ENCODE measurements at regions not wholly inside any gene's neighbourhood (a gene's known extent, or its start where the extent isn't known, plus 50 kb on each side); places are given as distances from the start of the nearest gene placed in this dataset.

- Histone ChIP-seq H3K9me2 (ENCODE audit: insufficient read depth, low read length) (no peaks in the 10 kb centered on the region), H3K4me2 (ENCODE audit: low read length) (no peak overlapping the region), H3K27ac (ENCODE audit: low read length) (no peak overlapping the region), H4K20me1 (ENCODE audit: insufficient read depth) (no peaks in the 10 kb centered on the region), H3K4me3 (ENCODE audit: low read length) (no peak overlapping the region), H3K27me3 (ENCODE audit: insufficient read depth, low read depth, low read length) (no peaks in the 10 kb centered on the region), H3K79me2 (replicated peaks; ENCODE audit: insufficient read depth, low read length) (no peaks in the 10 kb centered on the region), H3F3A (ENCODE audit: insufficient read depth, low read length, poor library complexity, severe bottlenecking) (no peaks in the 10 kb centered on the region), H3K9me3 (ENCODE audit: low read length) (no peaks in the 10 kb centered on the region), H3K36me3 (ENCODE audit: insufficient read depth, low read length) (no peaks in the 10 kb centered on the region), H2AFZ (ENCODE audit: low read depth, low read length) (no peak overlapping the region), H3K9ac (ENCODE audit: low read length) (no peak overlapping the region)
- TF ChIP-seq SMC3 (conservative IDR thresholded peaks at IDR 0.05; ENCODE audit: poor library complexity) (no peak), RAD21 (conservative IDR thresholded peaks at IDR 0.05) (no peak)
Observed at GRCh38 chr13:73193554-73193953, 134.7 kb downstream of the KLF5 start.

DNA sequence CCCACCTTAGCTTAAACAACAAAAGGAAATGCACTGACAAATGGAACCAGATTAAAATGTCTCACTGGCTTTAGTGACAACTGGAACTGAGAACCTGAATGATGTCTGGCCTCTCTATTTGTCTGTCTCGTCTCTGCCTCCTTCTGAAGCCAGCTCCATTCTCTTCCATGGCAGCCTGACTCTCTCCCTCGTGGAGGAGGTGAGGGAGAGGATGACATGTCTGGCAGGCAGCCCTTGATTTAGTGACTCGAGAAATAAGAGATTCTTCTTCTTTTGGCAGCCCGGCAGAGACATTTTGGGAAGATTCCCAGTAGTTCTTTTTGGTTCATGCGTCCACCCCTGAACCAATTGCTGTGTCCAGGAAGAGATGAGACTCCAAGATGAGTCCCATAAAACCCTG lies 131.7 kb downstream of the KLF5 start:
- Histone ChIP-seq H3K9me2 (ENCODE audit: insufficient read depth, low read length) (no peaks in the 10 kb centered on the region), H3K27ac (ENCODE audit: low read length) (no peak overlapping the region), H2AFZ (ENCODE audit: low read depth, low read length) (no peak overlapping the region), H3K4me2 (ENCODE audit: low read length) (no peak overlapping the region), H3K79me2 (replicated peaks; ENCODE audit: insufficient read depth, low read length) (no peaks in the 10 kb centered on the region), H3K36me3 (ENCODE audit: insufficient read depth, low read length) (no peaks in the 10 kb centered on the region), H3K9ac (ENCODE audit: low read length) (no peak overlapping the region), H3F3A (ENCODE audit: insufficient read depth, low read length, poor library complexity, severe bottlenecking) (no peaks in the 10 kb centered on the region), H4K20me1 (ENCODE audit: insufficient read depth) (no peaks in the 10 kb centered on the region), H3K27me3 (ENCODE audit: insufficient read depth, low read depth, low read length) (no peaks in the 10 kb centered on the region), H3K4me3 (ENCODE audit: low read length) (no peak overlapping the region), H3K9me3 (ENCODE audit: low read length) (no peaks in the 10 kb centered on the region)
- TF ChIP-seq CTCF (IDR thresholded peaks at IDR 0.05; ENCODE audit: poor library complexity, severe bottlenecking) (no peak), SMC3 (conservative IDR thresholded peaks at IDR 0.05; ENCODE audit: poor library complexity) (no peak), RAD21 (conservative IDR thresholded peaks at IDR 0.05) (no peak), POLR2AphosphoS5 (IDR thresholded peaks at IDR 0.05) (no peak)

DNA sequence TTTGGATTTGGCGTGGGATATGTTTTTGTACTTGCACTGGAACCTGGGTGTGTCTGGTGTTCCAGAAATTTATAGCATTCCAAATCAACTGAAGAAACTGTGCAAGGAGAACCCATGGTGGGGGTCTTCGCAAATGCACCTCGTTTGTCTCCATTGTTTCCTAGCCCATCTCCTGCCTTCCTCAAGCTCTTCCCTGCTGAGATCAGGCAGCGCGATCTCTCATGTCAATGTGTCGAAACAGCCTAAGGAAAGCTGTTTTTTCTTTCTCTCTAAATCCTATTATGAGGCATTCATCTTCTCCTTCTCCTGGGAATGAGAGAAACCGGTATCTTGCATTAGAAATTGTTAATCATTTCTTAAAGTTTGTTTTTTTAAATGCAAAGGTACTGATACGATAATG lies 131.0 kb downstream of the KLF5 start:
- Histone ChIP-seq H3K9me3 (ENCODE audit: low read length) (no peaks in the 10 kb centered on the region), H3K4me2 (ENCODE audit: low read length) (no peak overlapping the region), H4K20me1 (ENCODE audit: insufficient read depth) (no peaks in the 10 kb centered on the region)

DNA sequence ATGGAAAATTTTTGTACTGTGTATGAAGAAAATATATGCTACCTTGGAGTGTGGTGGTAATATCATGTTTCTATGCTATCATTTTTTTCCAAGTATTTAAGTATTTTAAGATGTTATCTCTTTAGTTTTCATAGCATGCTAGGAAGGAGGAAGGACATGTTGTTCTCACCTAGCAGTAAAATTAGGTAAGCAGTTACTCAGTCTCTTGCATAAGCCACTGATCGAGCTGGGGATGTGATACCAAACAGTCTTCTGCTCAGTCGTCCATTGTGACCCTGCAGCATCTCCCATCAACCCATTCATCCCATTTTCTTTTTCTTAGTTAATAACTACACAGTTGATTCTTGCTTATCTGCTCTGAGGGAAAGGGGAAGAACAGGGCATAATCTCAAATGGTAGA lies 130.6 kb downstream of the KLF5 start:
- H2AFZ ChIP-seq (ENCODE audit: low read depth, low read length), result no peak overlapping the region
- H3F3A ChIP-seq (ENCODE audit: insufficient read depth, low read length, poor library complexity, severe bottlenecking), result no peaks in the 10 kb centered on the region
- TF ChIP-seq RAD21 (conservative IDR thresholded peaks at IDR 0.05) (no peak), TAF1 (IDR thresholded peaks at IDR 0.05; ENCODE audit: low read depth) (no peak), EZH2 (IDR thresholded peaks at IDR 0.05; ENCODE audit: borderline replicate concordance, insufficient read depth, low read length, poor library complexity, severe bottlenecking) (no peak), MXI1 (conservative IDR thresholded peaks at IDR 0.05; ENCODE audit: poor library complexity, severe bottlenecking) (no peak), POLR2AphosphoS5 (IDR thresholded peaks at IDR 0.05) (no peak), SMC3 (conservative IDR thresholded peaks at IDR 0.05; ENCODE audit: poor library complexity) (no peak), REST (IDR thresholded peaks at IDR 0.05; ENCODE audit: borderline replicate concordance) (no peak), CTCF (IDR thresholded peaks at IDR 0.05; ENCODE audit: poor library complexity, severe bottlenecking) (no peak), EP300 (conservative IDR thresholded peaks at IDR 0.05; ENCODE audit: poor library complexity, severe bottlenecking) (no peak)
- H3K4me2 ChIP-seq (ENCODE audit: low read length), result no peak overlapping the region
- H3K27me3 ChIP-seq (ENCODE audit: insufficient read depth, low read depth, low read length), result no peaks in the 10 kb centered on the region
- H3K9ac ChIP-seq (ENCODE audit: low read length), result no peak overlapping the region
- H3K4me3 ChIP-seq (ENCODE audit: low read length), result peak overlapping the region; percentile 11
- H3K9me3 ChIP-seq (ENCODE audit: low read length), result no peaks in the 10 kb centered on the region
- H3K36me3 ChIP-seq (ENCODE audit: insufficient read depth, low read length), result no peaks in the 10 kb centered on the region
- no peaks in the 10 kb centered on the region for H3K79me2 ChIP-seq (replicated peaks; ENCODE audit: insufficient read depth, low read length)
- H4K20me1 ChIP-seq (ENCODE audit: insufficient read depth), result no peaks in the 10 kb centered on the region
- H3K27ac ChIP-seq (ENCODE audit: low read length), result no peak overlapping the region
- no peaks in the 10 kb centered on the region for H3K9me2 ChIP-seq (ENCODE audit: insufficient read depth, low read length)

More for the DNA sequence above, 131.0 kb downstream of the KLF5 start:
- peak overlapping the region; percentile 11 for H3K4me3 ChIP-seq (ENCODE audit: low read length)
- H3K79me2 ChIP-seq (replicated peaks; ENCODE audit: insufficient read depth, low read length), result no peaks in the 10 kb centered on the region
- H3K27me3 ChIP-seq (ENCODE audit: insufficient read depth, low read depth, low read length), result no peaks in the 10 kb centered on the region
- no peaks in the 10 kb centered on the region for H3K9me2 ChIP-seq (ENCODE audit: insufficient read depth, low read length)
- H3K27ac ChIP-seq (ENCODE audit: low read length), result no peak overlapping the region
- TF ChIP-seq SMC3 (conservative IDR thresholded peaks at IDR 0.05; ENCODE audit: poor library complexity) (no peak), EP300 (conservative IDR thresholded peaks at IDR 0.05; ENCODE audit: poor library complexity, severe bottlenecking) (peak; percentile 13), TAF1 (IDR thresholded peaks at IDR 0.05; ENCODE audit: low read depth) (no peak), POLR2AphosphoS5 (IDR thresholded peaks at IDR 0.05) (peak; percentile 9)
- no peaks in the 10 kb centered on the region for H3K36me3 ChIP-seq (ENCODE audit: insufficient read depth, low read length)
- H2AFZ ChIP-seq (ENCODE audit: low read depth, low read length), result no peak overlapping the region
- no peaks in the 10 kb centered on the region for H3F3A ChIP-seq (ENCODE audit: insufficient read depth, low read length, poor library complexity, severe bottlenecking)
- no peak overlapping the region for H3K9ac ChIP-seq (ENCODE audit: low read length)

Data from neural cell (in vitro differentiated cells).